K562 (cell line): ENCODE measurements at regions not wholly inside any gene's neighbourhood (a gene's known extent, or its start where the extent isn't known, plus 50 kb on each side); places are given as distances from the start of the nearest gene placed in this dataset.

Experiments
- ATAC-seq: fragments of 200-7000 bp; cut with Tn5 transposase; 3 replicates; pipeline ENCODE4 v1.9.1; 2020; ENCODE audit warnings: moderate library complexity
- BruUV-seq: library from RNA; stranded (reverse); fragments of 400-500 nt; replicated peaks from 2 replicates; lab custom pipeline; 2021; lab: Mats Ljungman, UMichigan
- CTCF ChIA-PET: fragments of 300-600 bp; formaldehyde crosslinking; extraction: SDS; loops from one replicate; lab custom pipeline; 2021; ENCODE audit warnings: low intra/inter-chr PET ratio; lab: Yijun Ruan, JAX
- POLR2A ChIA-PET: fragments of 300-600, 350-650 bp; sonication (Branson Sonifier 250); formaldehyde crosslinking; extraction: SDS; loops from one replicate; lab custom pipeline; 2021; ENCODE audit warnings: antibody characterized with exemption, inconsistent platforms; lab: Yijun Ruan, JAX
- DNase-seq, 4 experiments: peaks; one replicate each; pipeline versions ENCODE4 v3.0.0 to v3.0.0-alpha.2; 2011 to 2018; ENCODE audit warnings: low spot score in 3 of 4, mixed read lengths in 3 of 4; ENCODE audit errors: extremely low read depth in 1 of 4
- FAIRE-seq: peaks from 2 replicates; lab custom pipeline; 2011; peaks lifted over from hg19 to GRCh38; lab: Jason Lieb, UNC
- H2AFZ ChIP-seq: 2 replicates; pipeline ENCODE4 v1.6.0; 2011; ENCODE audit warnings: low read depth, low read length, control low read depth, inconsistent platforms
- H3K27ac ChIP-seq: fragments of 200-600 bp; 3 replicates; pipeline ENCODE4 v1.8.0; 2011; ENCODE audit warnings: low read depth, mild to moderate bottlenecking, control low read depth, inconsistent platforms, low read length, moderate library complexity, mixed read lengths; ENCODE audit errors: extremely low read depth
- H3K27me3 ChIP-seq, 2 experiments: fragments of 300-600 bp in 1 of 2; 2 replicates in 1 of 2; 3 replicates in 1 of 2; pipeline versions ENCODE4 v1.6.0 to v1.8.0; 2011; ENCODE audit warnings: inconsistent platforms in 2 of 2, low read length in 2 of 2, mild to moderate bottlenecking in 1 of 2, mixed read lengths in 1 of 2, moderate library complexity in 1 of 2; ENCODE audit not compliant: control insufficient read depth in 2 of 2, insufficient read depth in 2 of 2
- H3K36me3 ChIP-seq: fragments of 300-600 bp; 3 replicates; pipeline ENCODE4 v1.8.0; 2011; ENCODE audit warnings: mild to moderate bottlenecking, low read length, inconsistent platforms; ENCODE audit not compliant: control insufficient read depth, insufficient read depth
- H3K4me1 ChIP-seq, 2 experiments: fragments of 200-600 bp in 1 of 2; replicated peaks in 1 of 2; 2 replicates in 1 of 2; 3 replicates in 1 of 2; pipeline versions ENCODE4 v1.5.1 to v1.8.0; 2011; ENCODE audit warnings: inconsistent platforms in 2 of 2, low read length in 2 of 2, mild to moderate bottlenecking in 1 of 2, mixed read lengths in 1 of 2, moderate library complexity in 1 of 2; ENCODE audit not compliant: control insufficient read depth in 2 of 2, insufficient read depth in 2 of 2
- H3K4me2 ChIP-seq: 2 replicates; pipeline ENCODE4 v1.6.1; 2011; ENCODE audit warnings: low read length, control low read depth, inconsistent platforms, mixed read lengths; ENCODE audit not compliant: insufficient read depth
- H3K4me3 ChIP-seq: fragments of 200-600 bp; sonication (generic), shearing (Covaris generic); 2 replicates; pipeline ENCODE4 v1.5.1; 2016; ENCODE audit warnings: control low read depth, inconsistent platforms
- H3K79me2 ChIP-seq: fragments of 200-600 bp; 3 replicates; pipeline ENCODE4 v1.8.0; 2011; ENCODE audit warnings: low read length, inconsistent platforms; ENCODE audit not compliant: control insufficient read depth, insufficient read depth
- H3K9ac ChIP-seq, 2 experiments: 2 replicates each; pipeline versions ENCODE4 v1.6.0 to v1.6.1; 2011; ENCODE audit warnings: low read depth in 2 of 2, low read length in 2 of 2, control low read depth in 1 of 2, inconsistent platforms in 1 of 2, mild to moderate bottlenecking in 1 of 2, mixed read lengths in 1 of 2; ENCODE audit not compliant: insufficient read depth in 1 of 2
- H3K9me1 ChIP-seq: one replicate; pipeline ENCODE4 v1.6.0; 2011; ENCODE audit warnings: inconsistent platforms, mild to moderate bottlenecking, low read length, moderate library complexity; ENCODE audit not compliant: control insufficient read depth, insufficient read depth
- H3K9me3 ChIP-seq: replicated peaks from 2 replicates; pipeline ENCODE4 v1.5.1; 2011; ENCODE audit warnings: low read depth, low read length, inconsistent platforms; ENCODE audit not compliant: control insufficient read depth, insufficient read depth
- H4K20me1 ChIP-seq: replicated peaks from 2 replicates; pipeline ENCODE4 v1.6.1; 2011; ENCODE audit warnings: low read length, inconsistent platforms, mixed read lengths; ENCODE audit not compliant: control insufficient read depth, insufficient read depth
- ADNP ChIP-seq: fragments of 200-800 bp; sonication (Bioruptor generic); IDR thresholded peaks from 2 replicates; pipeline ENCODE4 v1.6.1; 2016; ENCODE audit warnings: missing genetic modification characterization, missing compliant biosample characterization
- DDX20 ChIP-seq: fragments of 450-650 bp; IDR thresholded peaks from 2 replicates; pipeline ENCODE4 v1.6.1; 2016; ENCODE audit warnings: missing genetic modification characterization, low read depth, mild to moderate bottlenecking, missing compliant biosample characterization, moderate library complexity
- HNRNPK ChIP-seq: fragments of 200-400 bp; formaldehyde crosslinking; IDR thresholded peaks from one replicate; pipeline ENCODE4 v1.6.1; 2018; ENCODE audit warnings: mild to moderate bottlenecking, low read depth, low read length; ENCODE audit not compliant: poor library complexity, severe bottlenecking
- POLR2H ChIP-seq: IDR thresholded peaks from 2 replicates; pipeline ENCODE4 v1.6.1; 2016; ENCODE audit warnings: missing genetic modification characterization, low read depth, mild to moderate bottlenecking, control low read depth, missing compliant biosample characterization, moderate library complexity
- PYGO2 ChIP-seq: fragments of 450-650 bp; IDR thresholded peaks from 2 replicates; pipeline ENCODE4 v1.6.1; 2016; ENCODE audit warnings: mild to moderate bottlenecking, missing genetic modification characterization, moderate library complexity, missing compliant biosample characterization
- SMARCC2 ChIP-seq: fragments of 450-650 bp; IDR thresholded peaks from 2 replicates; pipeline ENCODE4 v1.6.1; 2017; ENCODE audit warnings: antibody characterized with exemption, moderate library complexity, mild to moderate bottlenecking, low read depth
- TFE3 ChIP-seq: fragments of 450-650 bp; formaldehyde crosslinking; IDR thresholded peaks from 2 replicates; pipeline ENCODE4 v1.4.0; 2020; ENCODE audit warnings: mild to moderate bottlenecking, mixed read lengths
- U2AF1 ChIP-seq: fragments of 200-400 bp; formaldehyde crosslinking; optimal IDR thresholded peaks from 2 replicates; pipeline ENCODE3; 2017; ENCODE audit warnings: mild to moderate bottlenecking, low read depth, low read length, moderate library complexity
- ZNF764 ChIP-seq: fragments of 250-450 bp; sonication (Bioruptor Pico); IDR thresholded peaks from 2 replicates; pipeline ENCODE4 v1.4.0; 2020; ENCODE audit warnings: low read depth, mild to moderate bottlenecking, moderate library complexity
- ZNF77 ChIP-seq: fragments of 250-450 bp; sonication (Bioruptor Pico); IDR thresholded peaks from 2 replicates; pipeline ENCODE4 v1.5.0; 2020
- ZSCAN32 ChIP-seq: fragments of 450-650 bp; formaldehyde crosslinking; IDR thresholded peaks from 2 replicates; pipeline ENCODE4 v1.4.0; 2020; ENCODE audit warnings: mild to moderate bottlenecking, moderate library complexity
- WGBS: fragments of 100-300 bp; shearing (Covaris generic); methylation state at CpG from one replicate; pipeline ENCODE4 v1.1.6; 2016; ENCODE audit warnings: low coverage, mixed read lengths; ENCODE audit not compliant: insufficient coverage; ENCODE audit errors: missing lambda C conversion rate; 5-methylcytosine and 5-hydroxymethylcytosine counted together
- in situ Hi-C: fragments of 300-500 bp; cut with MboI; formaldehyde crosslinking; loops from 4 replicates; pipeline ENCODE4 v1.15.0; 2018; ENCODE audit warnings: inconsistent platforms, mixed read lengths
- intact Hi-C: fragments of 100-400 bp; cut with micrococcal nuclease; formaldehyde crosslinking; loops from 2 replicates; pipeline ENCODE4 v1.14.2; 2022
- TF ChIP-seq, protein P1 (sequence below): fragments of 450-650 bp; IDR thresholded peaks from 2 replicates; pipeline ENCODE4 v1.6.1; 2016; ENCODE audit warnings: borderline replicate concordance

- Histone ChIP-seq H2AFZ (no peak overlapping the region), H3K9ac (no peak overlapping the region), H3K9me3 (no peaks in the 10 kb centered on the region), H3K9me1 (no peaks in the 10 kb centered on the region), H3K4me3 (no peak overlapping the region), H3K36me3 (no peaks in the 10 kb centered on the region), H4K20me1 (no peaks in the 10 kb centered on the region), H3K4me2 (no peak overlapping the region), H3K79me2 (no peaks in the 10 kb centered on the region), H3K4me1 (no peaks in the 10 kb centered on the region), H3K27me3 (no peaks in the 10 kb centered on the region), H3K27ac (no peak overlapping the region)
- WGBS = 0% methylated on average over 1 of the region's 1 CpG
- ChIA-PET CTCF (no interaction called here), POLR2A (no interaction called here)
- intact Hi-C loops (no loop called here), in situ Hi-C loops (no loop called here)
- no peak for ATAC-seq
- DNase-seq = no peak
- no peak for FAIRE-seq
- TF ChIP-seq HNRNPK = no peak
- TF ChIP-seq PYGO2 (tag) = no peak
- TF ChIP-seq, protein P1, sequence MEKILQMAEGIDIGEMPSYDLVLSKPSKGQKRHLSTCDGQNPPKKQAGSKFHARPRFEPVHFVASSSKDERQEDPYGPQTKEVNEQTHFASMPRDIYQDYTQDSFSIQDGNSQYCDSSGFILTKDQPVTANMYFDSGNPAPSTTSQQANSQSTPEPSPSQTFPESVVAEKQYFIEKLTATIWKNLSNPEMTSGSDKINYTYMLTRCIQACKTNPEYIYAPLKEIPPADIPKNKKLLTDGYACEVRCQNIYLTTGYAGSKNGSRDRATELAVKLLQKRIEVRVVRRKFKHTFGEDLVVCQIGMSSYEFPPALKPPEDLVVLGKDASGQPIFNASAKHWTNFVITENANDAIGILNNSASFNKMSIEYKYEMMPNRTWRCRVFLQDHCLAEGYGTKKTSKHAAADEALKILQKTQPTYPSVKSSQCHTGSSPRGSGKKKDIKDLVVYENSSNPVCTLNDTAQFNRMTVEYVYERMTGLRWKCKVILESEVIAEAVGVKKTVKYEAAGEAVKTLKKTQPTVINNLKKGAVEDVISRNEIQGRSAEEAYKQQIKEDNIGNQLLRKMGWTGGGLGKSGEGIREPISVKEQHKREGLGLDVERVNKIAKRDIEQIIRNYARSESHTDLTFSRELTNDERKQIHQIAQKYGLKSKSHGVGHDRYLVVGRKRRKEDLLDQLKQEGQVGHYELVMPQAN = no peak
- no peak for TF ChIP-seq ZNF764
- TF ChIP-seq ZSCAN32 (CRISPR knock-in tag) = no peak
- no peak for TF ChIP-seq SMARCC2
- TF ChIP-seq POLR2H (tag) = no peak
- TF ChIP-seq DDX20 (tag) = no peak
- TF ChIP-seq ZNF77 (CRISPR knock-in tag) = no peak
- no peak for TF ChIP-seq ADNP
- no peak for TF ChIP-seq TFE3
- no peak for TF ChIP-seq U2AF1
- BruUV-seq = no TSS peak
Measured at GRCh38 chr19:30873691-30874090, 475.5 kb downstream of the TSHZ3 start.
